A204.1 (cell line): ENCODE measurements at regions not wholly inside any gene's neighbourhood (a gene's known extent, or its start where the extent isn't known, plus 50 kb on each side); places are given as distances from the start of the nearest gene placed in this dataset.
"Not testable (repeated sequence)": the region's sequence is repeated elsewhere in the genome, so short reads cannot be mapped to it uniquely, and the experiment has no call there.

Experiments
- FAIRE-seq: peaks from 2 replicates; lab custom pipeline; 2012; peaks lifted over from hg19 to GRCh38; lab: Jason Lieb, UNC

DNA sequence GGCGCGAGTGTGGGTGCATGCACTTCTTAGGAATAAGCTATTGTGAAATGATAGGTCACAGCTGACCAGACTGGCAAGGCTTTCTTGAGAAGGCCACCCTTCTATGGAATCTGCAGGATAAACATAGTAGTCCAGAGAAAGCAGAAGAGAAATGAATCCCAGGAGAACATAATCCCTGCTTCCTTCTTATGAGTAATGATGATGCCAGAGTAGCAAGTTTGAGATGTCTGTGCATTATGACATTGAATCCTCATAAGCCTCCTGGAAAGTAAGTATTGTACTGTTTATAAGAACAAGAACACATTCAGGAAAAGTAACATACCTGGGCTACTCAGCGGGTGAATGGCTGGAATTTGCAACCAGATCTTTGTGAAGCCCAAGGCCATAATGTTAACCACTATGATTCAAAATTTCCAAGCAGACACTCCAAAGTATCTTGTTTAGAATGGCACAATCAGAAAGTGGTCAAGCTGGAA, 272.1 kb upstream of the HS3ST1 start:
- no peak for FAIRE-seq

DNA sequence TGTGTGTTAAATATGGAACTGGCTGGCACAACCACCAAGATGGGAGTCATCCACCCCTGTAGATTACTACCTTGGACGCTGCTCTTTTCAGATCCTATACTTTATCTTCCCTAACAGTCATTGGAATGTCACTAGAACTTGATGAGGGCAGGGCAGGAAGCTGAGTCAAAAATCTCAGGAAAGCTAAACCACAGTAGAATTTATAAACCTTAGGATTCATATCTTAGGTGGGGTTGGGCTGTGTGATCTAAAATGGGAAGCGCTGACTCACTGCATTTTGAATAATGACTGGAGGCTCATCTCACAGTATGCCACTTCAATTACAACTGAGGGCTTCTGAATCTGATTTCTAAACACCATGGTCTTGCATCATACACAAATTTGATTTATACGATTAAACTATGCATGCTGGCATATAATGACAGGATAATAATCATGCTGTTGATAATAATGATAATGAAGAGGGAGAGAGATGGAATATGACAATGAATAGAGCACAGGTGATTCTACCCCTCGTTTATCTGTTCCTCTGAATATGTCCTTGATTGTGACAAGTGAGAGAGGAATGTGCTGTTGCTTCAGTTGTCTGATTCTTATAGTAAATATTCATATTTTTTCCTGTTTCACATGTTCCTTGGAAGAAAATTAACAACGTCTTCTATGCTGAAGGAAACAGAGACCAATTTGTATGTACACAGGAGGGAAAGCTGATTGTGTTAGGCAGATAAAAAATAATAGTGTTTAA, 270.3 kb upstream of the HS3ST1 start:
- no peak for FAIRE-seq

DNA sequence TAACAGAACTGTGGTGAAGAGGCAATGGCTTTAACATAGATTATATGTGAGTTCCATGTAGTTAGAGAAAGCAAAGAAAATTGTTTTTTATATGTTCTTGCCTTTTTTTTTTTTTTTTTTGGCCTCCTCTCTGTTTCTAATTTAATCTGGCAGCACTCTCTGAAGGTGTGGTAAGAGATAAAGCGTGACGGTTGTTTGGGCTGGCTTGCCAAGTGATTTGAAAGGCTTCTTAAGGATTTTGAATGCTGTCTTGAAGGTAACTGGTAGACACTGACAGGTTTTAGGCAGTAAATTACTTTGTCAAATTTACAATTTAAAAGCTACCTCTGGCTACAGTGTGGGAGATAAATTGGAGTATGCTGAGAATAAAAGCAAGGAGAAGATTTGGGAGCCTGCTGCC, 269.3 kb upstream of the HS3ST1 start:
- FAIRE-seq = no peak

DNA sequence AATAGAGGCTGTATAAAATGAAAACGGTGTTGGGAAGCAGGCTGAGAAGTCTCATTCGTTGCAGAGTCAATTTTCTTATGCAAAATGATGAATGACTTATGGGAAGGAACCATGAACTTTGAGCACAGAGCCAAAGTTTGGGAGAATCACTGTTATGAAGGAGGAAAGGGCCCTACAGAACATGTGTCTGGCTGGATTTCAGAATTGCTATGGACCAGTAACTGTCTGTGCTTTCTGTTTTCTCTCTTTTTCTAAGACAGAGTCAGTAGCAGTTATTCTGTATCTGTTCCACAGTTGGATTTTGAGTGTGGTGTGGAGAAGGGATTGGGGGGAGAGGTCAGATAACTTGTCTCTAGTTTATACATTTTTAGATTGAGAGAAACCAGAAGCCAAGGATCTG, 265.0 kb upstream of the HS3ST1 start:
- FAIRE-seq = no peak

DNA sequence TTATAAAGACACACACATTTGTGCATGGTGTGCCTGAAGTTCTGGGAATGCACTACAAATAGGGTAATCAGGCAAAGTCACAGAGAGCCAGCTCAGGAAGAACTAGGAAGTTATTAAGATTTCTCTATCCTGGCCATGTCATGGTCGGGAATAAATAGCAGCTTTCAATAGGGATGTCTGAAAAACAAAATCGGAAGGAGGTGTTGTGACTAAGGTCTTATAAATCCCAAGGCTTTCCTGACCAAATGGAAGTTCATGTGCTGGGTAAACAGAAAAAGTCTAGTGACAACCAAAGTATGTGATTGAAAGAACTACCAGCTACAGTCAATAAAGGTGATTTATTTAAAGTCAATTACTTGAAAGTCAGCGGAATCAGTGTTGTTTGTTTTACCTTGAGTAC, 262.5 kb upstream of the HS3ST1 start:
- FAIRE-seq = no peak

DNA sequence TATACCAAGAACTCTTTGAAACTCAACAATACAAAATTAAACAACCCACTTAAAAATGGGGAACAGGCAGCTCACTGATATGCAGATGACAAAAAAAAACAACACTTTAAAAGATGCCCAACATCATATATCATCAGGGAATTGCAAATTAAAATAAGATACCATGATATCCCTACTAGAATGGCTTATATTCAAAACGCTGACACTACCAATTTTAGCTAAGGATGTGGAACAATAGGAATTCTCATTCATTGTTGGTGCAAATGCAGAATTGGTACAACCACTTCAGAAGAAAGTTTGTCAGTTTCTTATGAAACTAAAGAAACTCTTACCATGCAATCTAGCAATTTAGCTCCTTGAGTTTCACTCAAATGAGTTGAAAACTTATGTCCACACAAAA, 259.0 kb upstream of the HS3ST1 start:
- FAIRE-seq = no peak

DNA sequence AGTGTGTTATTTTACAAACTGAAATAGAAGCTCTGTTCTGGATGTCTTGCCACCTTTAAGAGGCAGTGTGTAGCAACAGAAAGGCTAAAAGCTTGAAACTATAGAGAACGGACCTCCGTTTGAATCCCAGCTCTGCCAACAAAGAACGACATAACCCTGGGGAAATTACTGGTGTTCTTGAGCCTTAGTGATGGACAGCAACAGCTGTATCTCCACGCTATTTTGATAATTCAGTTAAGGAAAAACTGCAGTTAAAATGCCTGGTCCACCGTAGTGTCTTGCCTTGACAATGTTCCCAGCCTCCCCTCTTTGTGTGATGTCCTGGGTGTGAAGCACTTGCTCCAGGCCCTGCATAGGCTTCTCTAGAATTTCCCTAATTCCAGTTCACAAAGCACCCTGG, 256.8 kb upstream of the HS3ST1 start:
- FAIRE-seq = no peak

DNA sequence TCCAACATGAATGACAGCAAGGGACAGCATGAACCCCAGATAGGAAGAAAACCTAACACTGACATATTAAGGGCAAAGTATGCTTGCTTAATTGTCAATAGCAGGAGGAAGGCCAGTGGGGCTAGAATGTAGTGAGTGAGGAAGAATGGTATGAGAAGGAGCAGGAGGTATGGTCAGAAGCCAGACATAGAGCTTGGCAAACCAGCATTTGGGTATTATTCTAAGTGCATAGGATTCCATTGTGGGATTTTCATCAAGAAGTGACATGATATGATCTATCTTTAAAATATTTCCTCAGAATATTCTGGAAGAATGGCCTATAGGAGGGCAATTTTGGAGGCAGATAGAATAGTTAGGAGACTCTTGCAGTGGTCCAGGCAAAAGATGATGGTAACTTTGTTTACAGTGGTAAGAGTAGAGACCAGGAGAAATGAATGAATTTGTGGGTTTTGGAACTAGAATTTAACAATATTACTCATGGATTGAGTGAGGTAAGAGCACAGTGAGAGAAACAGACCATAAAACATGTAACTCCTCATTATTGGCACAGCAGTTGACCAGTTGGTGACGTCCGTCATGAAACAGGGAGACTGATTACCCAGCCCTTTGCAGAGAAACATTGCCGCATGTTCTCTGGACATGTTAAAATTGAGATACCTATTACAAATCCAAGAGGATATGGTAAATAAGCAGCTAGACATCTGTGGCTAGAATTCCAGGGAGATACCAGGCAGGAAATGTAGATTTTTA, 246.5 kb upstream of the HS3ST1 start:
- no peak for FAIRE-seq

DNA sequence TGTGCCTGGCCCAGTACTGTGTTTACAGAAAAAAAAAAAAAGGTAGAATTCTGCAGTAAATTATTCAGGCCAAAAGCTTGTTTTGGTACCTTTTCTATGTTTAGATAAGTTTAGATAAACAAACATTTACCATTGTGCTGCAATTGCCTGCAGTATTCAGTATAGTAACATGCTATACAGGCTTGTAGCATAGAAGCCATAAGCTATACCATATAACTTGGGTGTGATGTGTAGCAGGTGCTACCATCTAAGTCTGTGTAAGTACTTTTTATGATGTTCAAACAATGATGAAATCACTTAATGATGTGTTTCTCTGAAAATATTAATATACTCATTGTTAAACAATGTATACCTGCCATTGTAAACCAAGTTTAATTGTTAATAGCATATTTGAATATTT, 241.6 kb upstream of the HS3ST1 start:
- FAIRE-seq = no peak

DNA sequence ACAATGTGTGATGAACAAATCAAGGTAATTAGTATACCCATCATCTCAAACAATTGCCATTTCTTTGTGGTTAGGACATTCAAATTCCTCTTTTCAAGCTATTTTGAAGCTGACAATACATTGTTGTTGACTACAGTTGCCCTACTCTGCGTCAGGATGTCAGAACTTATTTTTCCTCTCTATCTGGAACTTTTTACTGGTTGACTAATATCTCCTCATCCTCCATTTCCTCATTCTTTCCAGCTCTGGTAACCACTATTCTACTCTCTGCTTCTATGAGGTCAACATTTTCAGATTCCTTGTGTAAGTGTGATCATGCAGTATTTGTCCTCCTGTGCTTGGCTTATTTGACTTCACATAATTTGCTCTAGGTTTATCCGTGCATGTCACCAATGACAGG, 240.5 kb upstream of the HS3ST1 start:
- FAIRE-seq = no peak

DNA sequence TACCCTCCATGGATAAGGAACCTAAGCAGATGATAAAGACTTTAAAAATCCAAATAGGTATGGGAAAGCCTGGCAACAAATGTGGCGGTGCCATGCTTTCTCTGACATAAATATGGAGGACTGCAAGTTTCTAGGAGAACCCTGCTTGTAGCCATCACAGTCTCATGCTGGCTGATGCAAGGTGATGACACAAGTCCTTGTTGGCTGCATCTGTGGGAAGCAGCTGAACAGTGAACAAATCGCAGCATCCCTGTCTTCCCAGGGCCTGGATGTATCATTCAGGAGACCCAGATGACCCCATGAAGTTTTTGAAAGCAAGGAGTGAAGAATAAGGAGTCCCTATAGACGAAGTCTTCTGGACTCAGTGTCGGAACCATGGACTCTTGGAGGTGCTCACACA, 234.4 kb upstream of the HS3ST1 start:
- no peak for FAIRE-seq

DNA sequence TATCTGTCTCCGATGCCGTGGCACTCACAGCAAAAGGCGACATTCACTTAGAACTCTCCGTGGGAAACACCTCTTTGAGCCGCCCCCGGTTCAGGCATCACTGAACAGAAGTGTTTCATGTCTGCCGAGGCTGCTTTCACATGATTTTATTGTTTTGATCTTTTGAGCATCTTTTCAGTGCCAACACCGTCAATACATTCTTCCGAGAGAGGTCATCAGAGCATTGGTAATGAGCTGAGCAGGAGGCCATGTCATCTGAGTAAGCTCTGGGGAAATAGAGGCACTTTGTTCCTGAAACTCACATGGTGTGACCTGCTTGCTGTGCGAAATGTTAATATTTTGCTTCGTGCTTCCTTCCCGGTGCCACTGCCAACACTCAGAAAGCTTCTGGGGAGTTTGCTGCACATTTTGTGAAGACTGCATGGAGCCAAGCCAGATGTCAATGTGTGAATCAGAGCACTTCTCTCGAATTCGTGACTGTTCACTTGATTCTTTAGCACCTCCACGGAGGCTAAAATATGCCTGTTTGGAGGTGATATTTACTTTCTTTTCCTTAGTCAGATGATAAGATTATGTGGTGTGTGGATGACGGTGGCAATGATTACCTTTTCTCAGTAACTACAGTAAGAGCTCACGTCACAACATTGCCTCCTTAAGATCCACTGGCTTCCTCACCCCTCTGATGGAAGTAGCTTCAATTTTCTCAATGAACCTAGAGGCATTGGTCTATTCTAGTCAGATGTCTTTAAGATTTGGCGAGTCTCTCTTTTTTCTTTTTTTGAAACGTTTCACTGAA, 222.3 kb upstream of the HS3ST1 start:
- no peak for FAIRE-seq

DNA sequence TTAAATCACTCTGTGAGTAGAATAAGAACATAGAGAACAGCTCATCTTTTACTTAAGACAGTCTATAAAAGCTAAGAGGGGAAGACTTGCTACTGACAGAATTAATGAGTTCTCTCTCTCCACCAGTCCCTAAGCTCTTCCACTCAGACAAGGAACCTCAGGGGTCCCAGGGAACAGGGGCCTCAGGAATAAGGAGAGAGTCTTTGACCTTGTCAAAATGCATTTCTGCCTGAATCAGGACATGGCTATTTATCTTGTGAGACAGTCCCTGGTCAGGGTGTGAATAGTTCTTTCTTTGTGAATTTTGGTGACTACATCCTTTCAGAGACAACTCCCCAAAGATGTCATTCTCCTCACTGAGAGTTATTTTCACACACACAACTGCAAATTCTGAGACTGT, 218.7 kb upstream of the HS3ST1 start:
- no peak for FAIRE-seq

DNA sequence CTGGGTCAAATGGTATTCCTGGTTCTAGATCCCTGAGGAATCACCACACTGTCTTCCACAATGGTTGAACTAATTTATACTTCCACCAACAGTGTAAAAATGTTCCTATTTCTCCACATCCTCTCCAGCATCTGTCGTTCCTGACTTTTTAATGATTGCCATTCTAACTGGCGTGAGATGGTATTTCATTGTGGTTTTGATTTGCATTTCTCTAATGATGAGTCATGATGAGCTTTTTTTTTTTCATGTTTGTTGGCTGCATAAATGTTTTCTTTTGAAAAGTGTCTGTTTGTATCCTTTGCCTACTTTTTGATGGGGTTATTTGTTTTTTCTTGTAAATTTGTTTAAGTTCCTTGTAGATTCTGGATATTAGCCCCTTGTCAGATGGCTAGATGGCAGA, 214.4 kb upstream of the HS3ST1 start:
- FAIRE-seq = not testable (repeated sequence)

DNA sequence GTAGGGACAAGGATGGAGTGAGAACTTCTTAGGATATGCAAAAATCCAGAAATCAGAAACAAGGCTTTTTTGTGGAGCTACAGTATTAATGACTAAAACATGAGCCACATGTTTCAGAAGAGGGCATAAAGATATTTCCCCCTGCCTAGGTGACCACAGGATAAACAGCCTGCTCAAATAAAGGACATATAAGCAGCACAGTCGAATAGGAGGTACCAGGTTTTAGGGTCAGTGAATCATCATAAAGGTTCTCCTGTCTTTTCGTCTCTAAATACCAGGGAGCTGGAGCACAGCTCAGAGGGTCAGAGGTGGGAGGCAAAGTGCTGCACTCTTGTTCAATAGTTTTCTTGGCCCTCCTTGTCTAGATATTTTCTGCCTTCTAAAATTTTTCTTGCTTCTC, 211.9 kb upstream of the HS3ST1 start:
- no peak for FAIRE-seq

DNA sequence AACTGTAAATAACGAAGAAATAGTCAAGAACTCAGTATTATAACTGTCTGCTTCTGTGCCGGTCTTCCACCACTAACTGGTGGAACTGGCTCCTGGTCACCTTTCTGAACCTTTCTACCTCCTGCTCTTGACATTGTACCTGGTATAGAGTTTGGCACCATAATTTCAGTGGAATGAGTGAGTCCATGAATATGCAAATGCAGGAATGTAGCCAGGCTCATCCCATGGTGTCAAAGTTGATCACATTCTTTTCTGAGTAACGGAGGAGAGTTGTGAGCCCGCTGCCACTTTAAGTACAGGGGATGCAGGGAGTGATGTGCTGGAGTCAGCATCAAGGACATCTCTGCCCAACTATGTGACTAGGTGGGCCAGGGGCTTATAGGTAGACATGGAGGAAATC, 207.9 kb upstream of the HS3ST1 start:
- FAIRE-seq = no peak

DNA sequence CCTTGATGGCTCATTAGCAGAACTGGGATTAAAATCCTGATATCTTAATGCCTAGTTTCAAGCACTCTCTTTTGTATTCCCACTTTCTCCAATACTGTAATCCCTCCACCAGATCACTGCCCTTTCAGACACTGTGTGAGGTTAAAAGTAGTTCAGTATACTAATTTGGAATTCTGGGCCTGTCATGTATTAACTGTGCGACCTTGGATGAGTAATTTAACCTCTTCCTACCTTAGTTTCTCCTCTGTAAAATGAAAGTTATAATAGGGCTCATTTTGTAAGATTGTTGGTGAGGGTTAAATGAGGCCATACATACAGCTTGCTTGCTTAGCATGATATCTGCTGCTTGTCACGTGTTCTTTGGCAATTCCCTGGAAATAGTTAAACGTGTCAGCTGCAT, 207.3 kb upstream of the HS3ST1 start:
- FAIRE-seq = no peak

DNA sequence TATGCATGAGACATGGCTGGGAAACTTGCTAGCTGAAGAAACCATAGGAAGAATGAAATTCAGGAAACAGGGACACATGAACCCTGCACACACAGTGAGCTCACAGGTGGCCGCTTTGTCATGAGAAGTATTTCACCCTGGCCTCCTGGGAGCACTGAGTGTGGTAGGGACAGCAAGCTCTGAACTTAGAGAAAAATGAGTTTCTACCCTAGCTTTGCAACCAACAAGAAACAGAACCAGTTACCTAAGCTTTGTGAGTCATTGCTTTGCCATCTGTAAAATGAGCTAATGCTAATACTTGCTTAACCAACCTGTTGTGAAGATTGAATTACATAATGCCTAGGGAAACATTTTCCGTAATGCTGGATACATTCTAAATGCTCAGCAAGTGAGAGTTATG, 206.6 kb upstream of the HS3ST1 start:
- FAIRE-seq = no peak

DNA sequence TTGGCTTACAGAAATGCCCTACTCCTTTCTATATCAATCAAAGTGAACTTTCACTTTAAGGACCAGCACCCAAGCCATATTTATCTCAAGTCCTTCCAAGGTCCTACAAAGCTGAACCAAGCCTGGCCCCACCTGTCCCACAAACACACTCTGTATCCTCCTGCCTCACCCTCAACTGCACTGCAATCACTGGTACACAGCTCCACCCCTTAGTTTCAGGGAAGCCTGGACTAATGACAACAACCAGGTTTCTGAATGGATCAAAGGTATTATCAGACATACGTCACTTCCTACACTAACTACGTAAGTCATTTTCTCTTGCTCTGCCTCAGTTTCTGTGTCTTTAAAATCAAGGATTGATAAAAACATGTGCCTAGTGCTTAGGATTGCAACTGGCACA, 205.6 kb upstream of the HS3ST1 start:
- FAIRE-seq = no peak

DNA sequence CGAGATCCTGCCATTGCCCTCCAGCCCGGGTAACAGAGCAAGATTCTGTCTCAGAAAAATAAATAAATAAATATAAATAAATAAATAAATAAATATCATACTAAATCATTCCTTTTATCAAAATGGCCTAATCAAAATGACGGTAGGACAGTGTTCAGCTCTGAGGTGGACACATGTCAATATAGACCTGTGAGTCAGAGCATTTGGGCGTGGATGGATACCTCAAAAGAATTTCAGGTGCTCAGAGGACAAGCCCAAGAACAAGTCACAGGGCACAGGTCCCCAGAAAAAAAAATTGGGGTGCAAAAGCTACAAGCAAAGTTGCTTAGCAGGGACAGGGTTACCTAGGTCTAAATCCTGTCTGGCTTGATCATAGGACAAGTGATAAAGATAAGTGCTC, 204.7 kb upstream of the HS3ST1 start:
- FAIRE-seq = no peak

DNA sequence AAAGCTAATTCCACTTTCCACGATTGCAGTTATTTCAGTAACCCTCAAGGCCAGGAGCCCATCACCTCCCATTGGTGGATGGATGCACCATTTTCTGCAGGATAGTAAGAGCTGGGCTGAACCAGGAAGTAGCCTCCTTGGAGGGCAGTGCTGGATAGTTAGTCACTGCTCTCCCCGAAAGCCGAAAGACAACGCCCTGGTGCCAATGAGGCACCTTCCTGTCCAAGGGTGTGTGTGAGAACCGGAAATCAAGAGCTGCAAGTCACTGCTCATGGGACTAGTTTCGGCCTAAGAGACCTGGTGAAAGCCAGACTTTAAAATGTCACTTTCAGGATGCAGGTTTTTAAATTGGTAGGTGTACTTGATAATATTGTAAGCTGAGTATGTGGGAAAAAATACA, 203.8 kb upstream of the HS3ST1 start:
- FAIRE-seq = no peak

DNA sequence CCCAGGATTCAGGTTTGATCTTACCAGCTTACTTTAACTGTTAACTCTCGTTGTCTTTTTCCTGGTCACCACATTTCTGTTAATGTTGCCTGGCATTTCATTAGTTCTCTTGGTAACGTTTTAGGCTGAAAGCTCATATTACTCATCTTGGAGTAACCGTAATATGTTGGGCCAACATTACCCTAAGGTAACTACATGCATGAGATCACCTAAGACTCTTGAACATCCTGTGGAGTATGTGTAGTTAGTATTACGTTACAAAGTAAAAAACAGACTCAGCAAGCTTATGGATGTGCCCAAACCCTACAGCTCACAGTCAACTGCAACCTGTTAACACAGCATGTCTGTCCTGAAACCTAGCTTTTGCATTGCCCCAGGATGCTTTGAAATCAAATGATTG, 203.3 kb upstream of the HS3ST1 start:
- FAIRE-seq = no peak

DNA sequence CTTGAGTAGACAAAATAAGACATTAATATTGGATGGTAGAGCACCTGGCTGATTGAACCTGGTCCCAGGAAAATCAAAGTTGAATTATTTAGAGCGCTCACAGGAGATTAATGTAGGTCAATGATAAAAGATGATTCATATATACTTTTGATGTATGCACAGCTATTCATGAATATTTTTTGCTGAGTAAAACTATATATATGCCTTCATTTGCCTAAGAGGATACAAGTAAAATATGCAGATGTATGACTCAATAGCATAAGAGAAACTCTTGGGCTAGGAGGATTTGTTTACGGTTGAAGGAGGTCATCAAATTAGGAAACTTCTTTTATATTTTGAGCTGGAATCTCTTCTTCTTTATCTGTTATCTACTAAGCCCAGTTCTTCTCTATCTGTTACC, 202.7 kb upstream of the HS3ST1 start:
- FAIRE-seq = no peak
